GM06990 (cell line): ENCODE measurements at regions not wholly inside any gene's neighbourhood (a gene's known extent, or its start where the extent isn't known, plus 50 kb on each side); places are given as distances from the start of the nearest gene placed in this dataset.

Source experiments
- DNase-seq: peaks from one replicate; pipeline ENCODE4 v3.0.0-alpha.2; 2011; ENCODE audit not compliant: insufficient read length; ENCODE audit errors: extremely low read depth
- H3K27me3 ChIP-seq: replicated peaks from 2 replicates; pipeline ENCODE4 v1.6.0; 2011; ENCODE audit warnings: low read length; ENCODE audit not compliant: control insufficient read depth, insufficient read depth
- H3K36me3 ChIP-seq: 2 replicates; pipeline ENCODE4 v1.5.1; 2011; ENCODE audit warnings: low read length; ENCODE audit not compliant: control insufficient read depth, insufficient read depth
- H3K4me3 ChIP-seq: replicated peaks from 2 replicates; pipeline ENCODE4 v1.5.1; 2011; ENCODE audit warnings: low read depth, mild to moderate bottlenecking, control low read depth, low read length
- TF ChIP-seq, protein P1 (sequence below): IDR thresholded peaks from 2 replicates; pipeline ENCODE4 v1.5.1; 2011; ENCODE audit warnings: low read length, control low read depth, mild to moderate bottlenecking, inconsistent platforms; ENCODE audit not compliant: insufficient read depth, poor library complexity, severe bottlenecking

GRCh38 chr2:215699700-215700538, 264.1 kb upstream of the FN1 start:
- H3K4me3 ChIP-seq: no peak overlapping the region
- TF ChIP-seq, protein P1, sequence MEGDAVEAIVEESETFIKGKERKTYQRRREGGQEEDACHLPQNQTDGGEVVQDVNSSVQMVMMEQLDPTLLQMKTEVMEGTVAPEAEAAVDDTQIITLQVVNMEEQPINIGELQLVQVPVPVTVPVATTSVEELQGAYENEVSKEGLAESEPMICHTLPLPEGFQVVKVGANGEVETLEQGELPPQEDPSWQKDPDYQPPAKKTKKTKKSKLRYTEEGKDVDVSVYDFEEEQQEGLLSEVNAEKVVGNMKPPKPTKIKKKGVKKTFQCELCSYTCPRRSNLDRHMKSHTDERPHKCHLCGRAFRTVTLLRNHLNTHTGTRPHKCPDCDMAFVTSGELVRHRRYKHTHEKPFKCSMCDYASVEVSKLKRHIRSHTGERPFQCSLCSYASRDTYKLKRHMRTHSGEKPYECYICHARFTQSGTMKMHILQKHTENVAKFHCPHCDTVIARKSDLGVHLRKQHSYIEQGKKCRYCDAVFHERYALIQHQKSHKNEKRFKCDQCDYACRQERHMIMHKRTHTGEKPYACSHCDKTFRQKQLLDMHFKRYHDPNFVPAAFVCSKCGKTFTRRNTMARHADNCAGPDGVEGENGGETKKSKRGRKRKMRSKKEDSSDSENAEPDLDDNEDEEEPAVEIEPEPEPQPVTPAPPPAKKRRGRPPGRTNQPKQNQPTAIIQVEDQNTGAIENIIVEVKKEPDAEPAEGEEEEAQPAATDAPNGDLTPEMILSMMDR: no peak
- no peak for DNase-seq
- no peaks in the 10 kb centered on the region for H3K27me3 ChIP-seq
- H3K36me3 ChIP-seq: no peaks in the 10 kb centered on the region

DNA sequence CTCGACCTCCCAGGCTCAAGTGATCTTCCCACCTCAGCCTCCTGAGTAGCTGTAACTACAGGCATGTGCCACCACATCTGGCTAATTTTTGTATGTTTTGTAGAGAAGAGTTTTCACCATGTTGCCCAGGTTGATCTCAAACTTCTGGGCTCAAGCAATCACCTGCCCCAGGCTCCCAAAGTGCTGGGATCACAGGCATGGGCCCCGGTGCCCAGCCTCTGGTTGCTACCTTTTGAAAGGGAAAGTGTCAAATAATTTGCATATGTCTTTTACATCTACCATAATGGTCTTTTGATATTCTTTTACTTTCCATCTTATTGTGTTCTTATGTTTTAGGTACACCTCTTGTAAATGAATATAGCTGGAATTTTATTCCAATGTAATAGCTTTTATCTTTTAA, 263.1 kb upstream of the FN1 start:
- no peak overlapping the region for H3K4me3 ChIP-seq
- H3K36me3 ChIP-seq: no peaks in the 10 kb centered on the region
- TF ChIP-seq, protein P1: no peak
- no peaks in the 10 kb centered on the region for H3K27me3 ChIP-seq
- no peak for DNase-seq

DNA sequence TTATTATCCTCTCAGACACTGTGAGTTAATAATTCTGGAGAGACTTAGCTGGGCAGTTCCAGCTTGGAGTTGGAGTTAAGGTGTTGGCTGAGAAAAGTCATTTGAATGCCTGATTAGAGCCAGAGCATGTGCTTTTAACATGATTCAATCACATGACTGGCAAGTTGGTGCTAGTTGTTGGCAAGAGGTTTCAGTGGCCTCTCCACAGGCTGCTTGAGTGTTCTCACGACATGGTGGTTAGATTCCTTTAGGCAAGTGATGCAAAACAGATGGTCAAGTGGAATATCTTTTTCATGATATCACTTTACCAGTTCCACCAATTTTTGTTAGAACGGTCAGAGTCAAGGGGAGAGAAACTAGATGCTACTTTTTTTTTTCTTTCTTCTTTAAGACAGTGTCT, 262.7 kb upstream of the FN1 start:
- no peak for DNase-seq
- TF ChIP-seq, protein P1: no peak
- H3K27me3 ChIP-seq: no peaks in the 10 kb centered on the region
- no peaks in the 10 kb centered on the region for H3K36me3 ChIP-seq
- no peak overlapping the region for H3K4me3 ChIP-seq

GRCh38 chr2:215697496-215697895, 261.6 kb upstream of the FN1 start:
- Histone ChIP-seq H3K36me3 (no peaks in the 10 kb centered on the region), H3K4me3 (no peak overlapping the region), H3K27me3 (no peaks in the 10 kb centered on the region)
- DNase-seq: no peak
- TF ChIP-seq, protein P1: no peak

- Histone ChIP-seq H3K4me3 (no peak overlapping the region), H3K36me3 (no peaks in the 10 kb centered on the region), H3K27me3 (no peaks in the 10 kb centered on the region)
- no peak for DNase-seq
- TF ChIP-seq, protein P1: no peak
Measured at GRCh38 chr2:215697003-215697402, 261.1 kb upstream of the FN1 start.
